C4-2B (cell line): ENCODE measurements at regions not wholly inside any gene's neighbourhood (a gene's known extent, or its start where the extent isn't known, plus 50 kb on each side); places are given as distances from the start of the nearest gene placed in this dataset.
A peak's percentile ranks its signal among the peaks of the same experiment; 100 is the strongest.

Experiments used
- H3K27ac ChIP-seq: fragments of 450-650 bp; 2 replicates; pipeline ENCODE4 v1.5.1; 2017
- ZFX ChIP-seq: fragments of 450-650 bp; IDR thresholded peaks from 2 replicates; pipeline ENCODE4 v1.6.1; 2017
- TF ChIP-seq, protein P1 (sequence below): fragments of 450-650 bp; conservative IDR thresholded peaks from 2 replicates; pipeline ENCODE4 v1.5.1; 2017; ENCODE audit warnings: mild to moderate bottlenecking

- no peak for TF ChIP-seq ZFX
- TF ChIP-seq, protein P1, sequence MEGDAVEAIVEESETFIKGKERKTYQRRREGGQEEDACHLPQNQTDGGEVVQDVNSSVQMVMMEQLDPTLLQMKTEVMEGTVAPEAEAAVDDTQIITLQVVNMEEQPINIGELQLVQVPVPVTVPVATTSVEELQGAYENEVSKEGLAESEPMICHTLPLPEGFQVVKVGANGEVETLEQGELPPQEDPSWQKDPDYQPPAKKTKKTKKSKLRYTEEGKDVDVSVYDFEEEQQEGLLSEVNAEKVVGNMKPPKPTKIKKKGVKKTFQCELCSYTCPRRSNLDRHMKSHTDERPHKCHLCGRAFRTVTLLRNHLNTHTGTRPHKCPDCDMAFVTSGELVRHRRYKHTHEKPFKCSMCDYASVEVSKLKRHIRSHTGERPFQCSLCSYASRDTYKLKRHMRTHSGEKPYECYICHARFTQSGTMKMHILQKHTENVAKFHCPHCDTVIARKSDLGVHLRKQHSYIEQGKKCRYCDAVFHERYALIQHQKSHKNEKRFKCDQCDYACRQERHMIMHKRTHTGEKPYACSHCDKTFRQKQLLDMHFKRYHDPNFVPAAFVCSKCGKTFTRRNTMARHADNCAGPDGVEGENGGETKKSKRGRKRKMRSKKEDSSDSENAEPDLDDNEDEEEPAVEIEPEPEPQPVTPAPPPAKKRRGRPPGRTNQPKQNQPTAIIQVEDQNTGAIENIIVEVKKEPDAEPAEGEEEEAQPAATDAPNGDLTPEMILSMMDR, result no peak
- peak overlapping the region; percentile 94 for H3K27ac ChIP-seq
Observed at GRCh38 chr7:25950488-25951413, 201.2 kb upstream of the NFE2L3 start.

- 0 out of 2 replicates have a peak, but pooled peaks have one; percentile 37 for TF ChIP-seq ZFX
- TF ChIP-seq, protein P1, result no peak
- H3K27ac ChIP-seq, result peak overlapping the region; percentile 94
Observed at GRCh38 chr7:25951414-25952260, 200.4 kb upstream of the NFE2L3 start.

DNA sequence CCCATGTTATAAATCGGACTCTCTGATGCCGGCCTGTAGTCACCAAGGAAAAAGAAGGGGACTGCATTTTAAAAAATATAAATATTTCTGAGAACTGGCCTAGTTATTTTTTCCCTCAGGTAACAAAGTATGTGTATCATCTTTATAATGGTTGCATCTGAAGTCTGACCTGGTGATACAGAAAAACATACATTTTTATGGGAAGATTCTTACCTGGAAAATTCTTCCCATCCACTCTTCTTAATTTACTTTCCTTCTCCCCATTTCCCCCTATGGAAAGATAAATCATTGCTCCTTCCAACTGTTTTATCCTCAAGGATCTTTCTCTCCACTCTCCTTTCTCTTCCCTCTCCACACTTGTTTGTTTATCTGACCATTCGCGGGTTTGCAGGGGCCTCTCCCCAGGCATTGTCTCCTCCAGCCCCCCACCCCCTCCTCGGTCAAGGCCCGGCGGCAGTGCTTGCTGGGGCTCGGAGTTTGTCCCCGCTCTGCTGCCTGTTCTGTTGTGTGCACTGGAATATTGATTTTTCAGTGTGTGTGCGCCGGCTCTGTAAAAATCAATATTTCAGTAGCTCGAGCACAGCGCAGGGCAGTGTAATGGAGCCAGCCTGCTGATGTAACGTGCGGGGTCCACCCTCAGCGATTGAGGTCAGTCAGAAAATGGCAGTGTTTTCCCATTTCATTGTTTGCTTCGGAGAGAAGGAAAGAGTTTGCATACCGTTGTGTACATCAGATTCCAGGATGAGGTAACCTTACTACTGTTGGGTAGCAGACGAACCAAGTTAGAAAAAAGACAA, 199.5 kb upstream of the NFE2L3 start:
- peak overlapping the region; percentile 94 for H3K27ac ChIP-seq

DNA sequence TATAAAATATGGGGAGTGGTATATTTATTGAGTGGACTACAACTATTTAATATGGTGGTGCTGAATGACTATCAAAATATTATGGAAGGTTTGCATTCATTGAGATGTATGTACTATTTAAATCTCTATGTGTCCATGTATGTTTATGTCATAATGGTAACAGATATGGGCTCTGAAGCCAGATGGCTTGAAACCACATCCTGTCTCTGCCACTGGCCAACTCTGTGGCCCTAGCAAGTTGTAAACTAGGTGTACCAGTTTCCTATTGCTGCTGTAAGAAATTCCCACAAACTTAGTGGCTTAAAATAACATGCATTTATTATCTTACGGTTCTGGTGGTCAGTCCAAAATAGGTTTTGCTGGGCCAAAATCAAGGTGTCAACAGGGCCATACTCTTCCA, 198.1 kb upstream of the NFE2L3 start:
- TF ChIP-seq, protein P1, result no peak
- TF ChIP-seq ZFX, result no peak
- no peak overlapping the region for H3K27ac ChIP-seq

More for the DNA sequence above, 199.5 kb upstream of the NFE2L3 start:
- TF ChIP-seq, protein P1, result no peak
- no peak for TF ChIP-seq ZFX

GRCh38 chr7:25954395-25954794, 197.6 kb upstream of the NFE2L3 start:
- H3K27ac ChIP-seq, result no peak overlapping the region
- TF ChIP-seq, protein P1, result no peak
- no peak for TF ChIP-seq ZFX

DNA sequence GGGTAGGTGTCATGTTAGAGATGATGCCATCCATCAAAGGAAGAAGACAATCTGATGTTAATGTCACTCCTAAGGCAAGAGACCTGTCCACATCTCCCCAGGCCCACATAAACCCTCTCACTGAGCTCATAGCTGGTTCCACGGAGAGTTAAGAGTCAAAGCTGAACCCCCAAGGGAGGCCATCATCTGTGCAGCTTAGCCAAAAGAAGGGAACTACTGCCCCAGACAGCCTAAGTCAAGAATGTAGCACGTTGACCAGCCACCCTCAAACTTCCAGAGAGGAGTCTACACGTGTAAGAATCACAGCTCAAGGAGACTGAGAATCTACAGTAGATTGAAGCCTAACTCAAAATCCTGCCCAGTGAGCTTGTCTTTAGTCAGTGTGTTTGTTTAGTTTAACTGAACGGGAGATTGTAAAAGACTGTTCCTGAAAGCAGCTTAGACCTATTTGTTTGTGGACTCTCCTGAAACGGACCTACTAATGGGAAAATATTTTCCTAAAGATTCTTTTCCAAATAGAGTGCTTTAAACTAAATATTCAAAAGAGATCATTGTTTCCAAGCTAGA, 192.7 kb upstream of the NFE2L3 start:
- no peak overlapping the region; the same call in 1 of the 2 replicates for H3K27ac ChIP-seq
- no peak for TF ChIP-seq ZFX
- TF ChIP-seq, protein P1, result no peak
